Thoracic aorta (tissue), 2 donors: ENCODE measurements at regions not wholly inside any gene's neighbourhood (a gene's known extent, or its start where the extent isn't known, plus 50 kb on each side); places are given as distances from the start of the nearest gene placed in this dataset.

ENCODE experiments used
- ATAC-seq: fragments of 150-250 bp; one replicate; pipeline ENCODE4 v1.8.0; 2017; ENCODE audit warnings: low read depth; ENCODE audit not compliant: insufficient number of reproducible peaks, low FRiP score
- DNase-seq: peaks from one replicate; pipeline ENCODE4 v3.0.0-alpha.2; 2020; ENCODE audit warnings: low spot score
- H3K27ac ChIP-seq, 2 donors: fragments of 200-600 bp; sonication (generic); 1 replicate in 1 of 2; 2 replicates in 1 of 2; pipeline ENCODE4 v1.5.1; 2016; ENCODE audit warnings: mild to moderate bottlenecking in 2 of 2, moderate library complexity in 2 of 2
- H3K27me3 ChIP-seq: fragments of 200-600 bp; sonication (generic); replicated peaks from 2 replicates; pipeline ENCODE4 v1.6.0; 2016; ENCODE audit warnings: mild to moderate bottlenecking; ENCODE audit not compliant: insufficient read depth
- H3K36me3 ChIP-seq: fragments of 200-600 bp; sonication (generic); one replicate; pipeline ENCODE4 v1.5.1; 2016
- H3K4me1 ChIP-seq, 2 donors: fragments of 200-600 bp; sonication (generic); 1 replicate in 1 of 2; 2 replicates in 1 of 2; pipeline versions ENCODE4 v1.5.1 to v1.6.0; 2016; ENCODE audit warnings: low read depth in 2 of 2, mild to moderate bottlenecking in 1 of 2; ENCODE audit not compliant: control insufficient read depth in 1 of 2
- H3K4me3 ChIP-seq: fragments of 200-600 bp; sonication (generic); 2 replicates; pipeline ENCODE4 v1.5.1; 2016; ENCODE audit warnings: mild to moderate bottlenecking
- H3K9me3 ChIP-seq: fragments of 200-600 bp; sonication (generic); 2 replicates; pipeline ENCODE4 v1.5.1; 2016
- TF ChIP-seq, protein P1 (sequence below): fragments of 200-600 bp; sonication (generic); IDR thresholded peaks from one replicate; pipeline ENCODE4 v1.5.1; 2019; ENCODE audit warnings: antibody characterized with exemption

DNA sequence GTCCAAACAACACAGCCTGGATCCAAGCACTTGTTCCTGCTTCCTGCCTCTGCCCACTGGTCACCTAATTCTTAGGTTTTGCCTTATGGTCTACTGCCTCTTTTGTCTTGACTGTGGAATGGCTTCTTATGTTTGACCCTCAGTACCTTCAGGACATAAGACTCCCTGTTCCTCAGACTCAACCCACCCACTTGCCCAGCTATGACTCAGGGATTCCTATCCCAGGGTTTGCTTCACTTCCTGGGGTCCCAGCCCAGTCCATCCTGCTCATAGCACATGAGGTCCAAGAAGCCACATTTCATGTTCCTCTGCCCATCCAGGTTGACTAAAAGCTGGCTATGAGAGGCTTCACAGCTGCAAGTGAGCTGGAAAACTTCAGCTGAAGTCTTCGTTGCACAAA is 320.9 kb upstream of the CDH5 start:
- no peaks in the 10 kb centered on the region for H3K27me3 ChIP-seq
- no peaks in the 10 kb centered on the region for H3K9me3 ChIP-seq
- DNase-seq (no peak), ATAC-seq (no peak)
- H3K4me1 ChIP-seq = no peaks in the 10 kb centered on the region
- TF ChIP-seq, protein P1, sequence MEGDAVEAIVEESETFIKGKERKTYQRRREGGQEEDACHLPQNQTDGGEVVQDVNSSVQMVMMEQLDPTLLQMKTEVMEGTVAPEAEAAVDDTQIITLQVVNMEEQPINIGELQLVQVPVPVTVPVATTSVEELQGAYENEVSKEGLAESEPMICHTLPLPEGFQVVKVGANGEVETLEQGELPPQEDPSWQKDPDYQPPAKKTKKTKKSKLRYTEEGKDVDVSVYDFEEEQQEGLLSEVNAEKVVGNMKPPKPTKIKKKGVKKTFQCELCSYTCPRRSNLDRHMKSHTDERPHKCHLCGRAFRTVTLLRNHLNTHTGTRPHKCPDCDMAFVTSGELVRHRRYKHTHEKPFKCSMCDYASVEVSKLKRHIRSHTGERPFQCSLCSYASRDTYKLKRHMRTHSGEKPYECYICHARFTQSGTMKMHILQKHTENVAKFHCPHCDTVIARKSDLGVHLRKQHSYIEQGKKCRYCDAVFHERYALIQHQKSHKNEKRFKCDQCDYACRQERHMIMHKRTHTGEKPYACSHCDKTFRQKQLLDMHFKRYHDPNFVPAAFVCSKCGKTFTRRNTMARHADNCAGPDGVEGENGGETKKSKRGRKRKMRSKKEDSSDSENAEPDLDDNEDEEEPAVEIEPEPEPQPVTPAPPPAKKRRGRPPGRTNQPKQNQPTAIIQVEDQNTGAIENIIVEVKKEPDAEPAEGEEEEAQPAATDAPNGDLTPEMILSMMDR = no peak
- no peak overlapping the region for H3K4me3 ChIP-seq
- no peak overlapping the region for H3K27ac ChIP-seq
- no peaks in the 10 kb centered on the region for H3K36me3 ChIP-seq

DNA sequence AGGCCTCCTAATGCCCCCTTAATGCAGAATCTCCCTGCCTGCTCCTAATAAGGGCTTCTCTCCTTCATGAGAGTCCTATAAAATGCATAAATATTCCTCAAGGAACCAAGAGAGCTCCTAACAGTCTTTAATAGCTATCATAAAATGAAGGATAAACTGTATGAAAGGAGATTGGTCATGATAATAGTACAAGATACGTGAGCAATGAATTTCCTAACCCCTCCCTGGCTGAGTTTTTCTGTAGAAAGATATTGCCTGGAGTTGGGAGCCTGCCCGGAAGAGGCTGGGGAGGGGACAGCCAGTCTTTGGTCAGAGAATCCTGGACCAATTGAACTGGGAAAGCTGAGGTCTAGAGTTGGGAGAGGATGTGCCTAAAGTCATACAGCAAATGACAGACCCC is 321.9 kb upstream of the CDH5 start:
- H3K27ac ChIP-seq = no peak overlapping the region
- no peaks in the 10 kb centered on the region for H3K9me3 ChIP-seq
- H3K4me1 ChIP-seq = no peaks in the 10 kb centered on the region
- TF ChIP-seq, protein P1 = no peak
- DNase-seq = no peak
- H3K36me3 ChIP-seq = no peaks in the 10 kb centered on the region
- ATAC-seq = no peak
- no peak overlapping the region for H3K4me3 ChIP-seq
- H3K27me3 ChIP-seq = no peaks in the 10 kb centered on the region

DNA sequence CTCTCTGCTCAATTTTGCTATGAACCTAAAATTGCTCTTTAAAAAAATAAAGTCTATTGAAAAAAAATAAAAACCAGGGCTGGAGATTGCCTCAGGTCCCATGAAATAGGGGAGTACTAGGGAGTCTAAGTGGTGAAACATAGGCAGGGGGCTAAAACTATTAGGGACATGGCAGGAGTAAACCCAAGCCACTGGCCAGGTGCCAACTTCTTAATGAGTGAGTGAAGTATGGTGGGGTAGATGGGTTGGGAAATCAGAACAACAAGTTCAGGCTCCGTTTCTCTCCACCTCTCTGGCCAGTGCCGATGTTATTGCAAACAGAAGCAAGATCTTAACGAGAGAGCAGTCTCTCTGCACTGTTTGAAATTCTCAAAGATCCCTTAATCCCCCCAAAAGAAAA is 322.4 kb upstream of the CDH5 start:
- Histone ChIP-seq H3K4me3 (no peak overlapping the region), H3K4me1 (no peaks in the 10 kb centered on the region), H3K9me3 (no peaks in the 10 kb centered on the region), H3K27me3 (no peaks in the 10 kb centered on the region), H3K27ac (no peak overlapping the region), H3K36me3 (no peaks in the 10 kb centered on the region)
- DNase-seq = no peak
- no peak for ATAC-seq
- TF ChIP-seq, protein P1 = no peak

DNA sequence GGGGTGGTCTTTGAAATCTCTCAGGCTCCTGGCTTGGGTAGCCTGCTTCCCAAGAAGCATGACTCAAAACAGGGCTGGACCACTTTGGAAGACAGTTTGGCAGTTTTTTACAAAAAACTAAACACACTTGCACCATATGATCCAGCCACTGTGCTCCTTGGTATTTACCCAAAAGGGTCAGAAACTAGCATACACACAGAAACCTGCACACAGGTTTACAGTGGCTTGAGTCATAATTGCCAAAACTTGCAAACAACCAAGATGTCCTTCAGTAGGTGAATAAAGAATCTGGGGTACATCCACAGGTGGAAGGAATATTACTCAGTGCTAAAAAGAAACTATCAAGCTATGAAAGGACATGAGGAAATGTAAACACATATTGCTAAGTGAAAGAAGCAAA is 323.2 kb upstream of the CDH5 start:
- Histone ChIP-seq H3K27ac (no peak overlapping the region), H3K9me3 (no peaks in the 10 kb centered on the region), H3K4me1 (peaks cover 0 to under 1% of the 10 kb centered on the region in 2 donors), H3K36me3 (no peaks in the 10 kb centered on the region), H3K27me3 (no peaks in the 10 kb centered on the region), H3K4me3 (no peak overlapping the region)
- TF ChIP-seq, protein P1 = no peak
- no peak for DNase-seq
- no peak for ATAC-seq

DNA sequence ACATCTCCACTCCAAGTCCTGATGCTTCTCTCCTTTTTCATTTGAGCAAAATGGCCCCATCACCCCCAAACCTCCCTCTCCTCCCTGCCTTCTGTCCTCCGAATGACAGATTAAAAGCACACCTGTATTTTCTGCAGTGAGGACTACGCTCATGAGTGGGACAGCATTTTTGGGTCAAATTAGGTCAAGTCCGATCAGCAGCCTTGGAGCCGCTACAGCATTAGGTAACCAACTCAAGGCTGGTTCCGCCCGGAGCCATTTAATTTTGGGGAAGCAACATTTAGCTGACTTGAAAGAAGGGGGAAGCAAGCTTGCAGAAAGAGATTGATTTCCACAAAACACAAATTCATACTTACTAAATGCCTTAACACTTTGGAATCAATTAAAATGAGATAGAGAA is 324.1 kb upstream of the CDH5 start:
- H3K36me3 ChIP-seq = no peaks in the 10 kb centered on the region
- no peak for ATAC-seq
- DNase-seq = no peak

More for the DNA sequence above, 324.1 kb upstream of the CDH5 start:
- no peaks in the 10 kb centered on the region for H3K27me3 ChIP-seq
- no peak overlapping the region for H3K27ac ChIP-seq
- no peak overlapping the region for H3K4me3 ChIP-seq
- no peaks in the 10 kb centered on the region for H3K9me3 ChIP-seq
- TF ChIP-seq, protein P1 = no peak
- H3K4me1 ChIP-seq = peaks cover under 1 to 10% of the 10 kb centered on the region in 2 donors
